PC-3 (cell line): ENCODE measurements at regions not wholly inside any gene's neighbourhood (a gene's known extent, or its start where the extent isn't known, plus 50 kb on each side); places are given as distances from the start of the nearest gene placed in this dataset.

Source experiments
- ATAC-seq: fragments of 200-7000 bp; cut with Tn5 transposase; 2 replicates; pipeline ENCODE4 v1.9.1; 2020; ENCODE audit warnings: mild to moderate bottlenecking, moderate library complexity
- BruUV-seq: library from RNA; stranded (reverse); fragments of 400-500 nt; replicated peaks from 2 replicates; lab custom pipeline; 2021; lab: Mats Ljungman, UMichigan
- CTCF ChIA-PET: fragments of 300-600 bp; sonication (Branson Sonifier 250); formaldehyde crosslinking; loops from one replicate; lab custom pipeline; 2022; ENCODE audit warnings: antibody characterized with exemption; lab: Charles Lee
- POLR2A ChIA-PET: fragments of 300-600 bp; sonication (Branson Sonifier 250); formaldehyde crosslinking; loops from one replicate; lab custom pipeline; 2022; ENCODE audit warnings: antibody characterized with exemption; ENCODE audit not compliant: unreplicated experiment; lab: Charles Lee
- DNase-seq: peaks from one replicate; pipeline ENCODE4 v3.0.0-alpha.2; 2015
- H2AFZ ChIP-seq: fragments of 300-600 bp; sonication (generic); 2 replicates; pipeline ENCODE4 v1.6.0; 2016; ENCODE audit warnings: antibody characterized with exemption, low read length
- H3F3A ChIP-seq: fragments of 300-600 bp; sonication (generic); one replicate; pipeline ENCODE4 v1.6.0; 2017; ENCODE audit warnings: antibody characterized with exemption, low read length, control low read depth, mild to moderate bottlenecking; ENCODE audit not compliant: unreplicated experiment
- H3K27ac ChIP-seq: fragments of 300-600 bp; sonication (generic); 2 replicates; pipeline ENCODE4 v1.5.1; 2016; ENCODE audit warnings: mild to moderate bottlenecking, low read length
- H3K27me3 ChIP-seq: fragments of 300-600 bp; sonication (generic); 2 replicates; pipeline ENCODE4 v1.6.1; 2016; ENCODE audit warnings: low read length, mixed read lengths
- H3K36me3 ChIP-seq: fragments of 300-600 bp; sonication (generic); 2 replicates; pipeline ENCODE4 v1.6.1; 2016; ENCODE audit warnings: low read depth, mixed run types, low read length, mixed read lengths
- H3K4me1 ChIP-seq: fragments of 300-600 bp; sonication (generic); 2 replicates; pipeline ENCODE4 v1.5.1; 2016; ENCODE audit warnings: low read length; ENCODE audit not compliant: insufficient read depth
- H3K4me2 ChIP-seq: fragments of 300-600 bp; sonication (generic); 2 replicates; pipeline ENCODE4 v1.6.0; 2016; ENCODE audit warnings: low read length
- H3K4me3 ChIP-seq: fragments of 300-600 bp; sonication (generic); 2 replicates; pipeline ENCODE4 v1.5.1; 2016; ENCODE audit warnings: mild to moderate bottlenecking, low read length, mixed read lengths
- H3K79me2 ChIP-seq: fragments of 300-600 bp; sonication (generic); 2 replicates; pipeline ENCODE4 v1.6.1; 2017; ENCODE audit warnings: low read length, mixed read lengths
- H3K9ac ChIP-seq: fragments of 300-600 bp; sonication (generic); 2 replicates; pipeline ENCODE4 v1.6.0; 2016; ENCODE audit warnings: mild to moderate bottlenecking, low read length
- H3K9me2 ChIP-seq: fragments of 300-600 bp; sonication (generic); replicated peaks from 2 replicates; pipeline ENCODE4 v1.6.1; 2016; ENCODE audit warnings: mixed run types, low read length, mixed read lengths
- H3K9me3 ChIP-seq: fragments of 300-600 bp; sonication (generic); 2 replicates; pipeline ENCODE4 v1.6.1; 2016; ENCODE audit warnings: low read length, mixed read lengths
- H4K20me1 ChIP-seq: fragments of 300-600 bp; sonication (generic); 2 replicates; pipeline ENCODE4 v1.6.1; 2016; ENCODE audit warnings: low read length, mixed read lengths
- EZH2 ChIP-seq: fragments of 300-600 bp; sonication (generic); IDR thresholded peaks from one replicate; pipeline ENCODE4 v1.6.1; 2017; ENCODE audit warnings: antibody characterized with exemption, mild to moderate bottlenecking, low read length; ENCODE audit not compliant: unreplicated experiment
- EZH2phosphoT487 ChIP-seq: fragments of 300-600 bp; sonication (generic); IDR thresholded peaks from 2 replicates; pipeline ENCODE4 v1.6.1; 2018; ENCODE audit warnings: mild to moderate bottlenecking, antibody characterized with exemption, low read length, borderline replicate concordance
- intact Hi-C: fragments of 100-400 bp; cut with micrococcal nuclease; formaldehyde crosslinking; loops from 2 replicates; pipeline ENCODE4 v1.9.0; 2023
- TF ChIP-seq, protein P1 (sequence below): fragments of 300-600 bp; sonication (generic); conservative IDR thresholded peaks from 2 replicates; pipeline ENCODE4 v1.5.1; 2017; ENCODE audit warnings: antibody characterized with exemption, low read depth, mild to moderate bottlenecking, low read length

DNA sequence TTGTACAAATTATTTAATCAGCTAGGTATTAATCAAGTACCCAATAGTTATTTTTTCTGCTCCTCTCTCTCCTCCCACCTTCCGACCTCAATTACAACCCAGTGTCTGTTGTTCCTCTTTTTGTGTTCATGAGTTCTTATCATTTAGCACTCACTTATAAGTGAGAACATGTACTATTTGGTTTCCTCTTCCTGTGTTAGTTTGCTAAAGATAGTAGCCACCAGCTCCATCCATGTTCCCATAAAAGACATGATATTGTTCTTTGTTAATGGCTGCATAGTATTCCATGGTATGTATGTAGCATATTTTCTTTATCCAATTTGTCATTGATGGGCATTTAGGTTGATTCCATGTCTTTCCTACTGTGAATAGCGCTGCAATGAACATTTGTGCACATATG lies 652.8 kb upstream of the CITED2 start:
- no peak overlapping the region for H3K4me3 ChIP-seq
- ChIA-PET POLR2A (no interaction called here), CTCF (no interaction called here)
- H3K9me3 ChIP-seq = no peaks in the 10 kb centered on the region
- intact Hi-C loops = no loop called here
- DNase-seq (no peak), ATAC-seq (no peak)
- TF ChIP-seq, protein P1, sequence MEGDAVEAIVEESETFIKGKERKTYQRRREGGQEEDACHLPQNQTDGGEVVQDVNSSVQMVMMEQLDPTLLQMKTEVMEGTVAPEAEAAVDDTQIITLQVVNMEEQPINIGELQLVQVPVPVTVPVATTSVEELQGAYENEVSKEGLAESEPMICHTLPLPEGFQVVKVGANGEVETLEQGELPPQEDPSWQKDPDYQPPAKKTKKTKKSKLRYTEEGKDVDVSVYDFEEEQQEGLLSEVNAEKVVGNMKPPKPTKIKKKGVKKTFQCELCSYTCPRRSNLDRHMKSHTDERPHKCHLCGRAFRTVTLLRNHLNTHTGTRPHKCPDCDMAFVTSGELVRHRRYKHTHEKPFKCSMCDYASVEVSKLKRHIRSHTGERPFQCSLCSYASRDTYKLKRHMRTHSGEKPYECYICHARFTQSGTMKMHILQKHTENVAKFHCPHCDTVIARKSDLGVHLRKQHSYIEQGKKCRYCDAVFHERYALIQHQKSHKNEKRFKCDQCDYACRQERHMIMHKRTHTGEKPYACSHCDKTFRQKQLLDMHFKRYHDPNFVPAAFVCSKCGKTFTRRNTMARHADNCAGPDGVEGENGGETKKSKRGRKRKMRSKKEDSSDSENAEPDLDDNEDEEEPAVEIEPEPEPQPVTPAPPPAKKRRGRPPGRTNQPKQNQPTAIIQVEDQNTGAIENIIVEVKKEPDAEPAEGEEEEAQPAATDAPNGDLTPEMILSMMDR = no peak
- TF ChIP-seq EZH2 = no peak
- no peak for TF ChIP-seq EZH2phosphoT487
- H3K79me2 ChIP-seq = no peaks in the 10 kb centered on the region
- H3K4me1 ChIP-seq = no peaks in the 10 kb centered on the region
- no peaks in the 10 kb centered on the region for H3F3A ChIP-seq
- H3K4me2 ChIP-seq = no peak overlapping the region
- H3K9ac ChIP-seq = no peak overlapping the region
- BruUV-seq = no TSS peak
- H3K27me3 ChIP-seq = no peaks in the 10 kb centered on the region
- H2AFZ ChIP-seq = no peak overlapping the region
- H4K20me1 ChIP-seq = no peaks in the 10 kb centered on the region
- H3K36me3 ChIP-seq = no peaks in the 10 kb centered on the region
- no peaks in the 10 kb centered on the region for H3K9me2 ChIP-seq
- H3K27ac ChIP-seq = no peak overlapping the region

DNA sequence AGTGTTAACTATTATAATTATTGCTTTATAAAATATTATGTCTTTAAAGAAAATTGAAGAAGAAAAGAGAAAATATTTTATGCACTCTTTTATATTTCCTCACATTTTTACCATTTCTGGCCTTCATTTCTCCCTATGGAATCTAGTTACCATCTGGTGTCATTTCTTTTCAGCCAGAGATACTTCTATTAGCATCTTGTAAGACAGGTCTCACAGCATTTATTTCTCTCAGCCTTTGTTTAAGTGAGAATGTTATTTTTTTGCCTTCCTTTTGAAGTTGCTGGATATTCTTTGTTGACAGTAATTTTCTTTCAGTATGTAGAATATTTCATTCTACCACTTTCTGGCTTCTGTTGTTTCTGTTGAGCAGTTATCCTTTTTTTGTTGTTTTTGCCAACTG lies 652.1 kb upstream of the CITED2 start:
- Histone ChIP-seq H3K9me3 (no peaks in the 10 kb centered on the region), H3K4me2 (no peak overlapping the region), H3K79me2 (no peaks in the 10 kb centered on the region), H4K20me1 (no peaks in the 10 kb centered on the region), H3K27ac (no peak overlapping the region), H3K4me1 (no peaks in the 10 kb centered on the region), H3K9ac (no peak overlapping the region), H3K9me2 (no peaks in the 10 kb centered on the region), H3K4me3 (no peak overlapping the region), H3F3A (no peaks in the 10 kb centered on the region), H2AFZ (no peak overlapping the region), H3K36me3 (no peaks in the 10 kb centered on the region), H3K27me3 (no peaks in the 10 kb centered on the region)
- BruUV-seq = no TSS peak
- intact Hi-C loops = no loop called here
- CTCF ChIA-PET = no interaction called here
- POLR2A ChIA-PET = no interaction called here
- TF ChIP-seq, protein P1 = no peak
- TF ChIP-seq EZH2 = no peak
- no peak for TF ChIP-seq EZH2phosphoT487
- ATAC-seq (no peak), DNase-seq (no peak)

DNA sequence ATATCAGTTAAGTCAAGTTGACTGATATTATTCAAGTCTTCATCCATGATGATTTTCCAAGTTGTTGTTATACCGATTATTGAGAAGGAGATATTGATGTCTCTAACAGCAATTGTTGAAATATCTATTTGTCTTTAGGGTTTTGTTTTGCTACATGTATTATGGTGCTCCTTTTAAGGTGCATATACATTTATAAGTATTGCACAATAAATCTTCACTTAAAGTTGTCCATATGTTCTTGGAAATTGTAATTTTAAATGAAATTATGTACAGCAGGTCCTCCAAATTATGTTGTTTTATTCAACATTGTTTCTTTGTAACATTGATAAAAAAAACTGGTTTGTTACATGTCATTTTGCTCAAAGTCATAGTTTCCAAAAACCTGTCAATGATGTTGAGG lies 650.7 kb upstream of the CITED2 start:
- H3K9ac ChIP-seq = no peak overlapping the region
- no peaks in the 10 kb centered on the region for H3K36me3 ChIP-seq
- H3K4me1 ChIP-seq = no peaks in the 10 kb centered on the region
- no peak overlapping the region for H3K27ac ChIP-seq
- no peaks in the 10 kb centered on the region for H3K27me3 ChIP-seq
- H3K4me2 ChIP-seq = no peak overlapping the region
- no peak overlapping the region for H3K4me3 ChIP-seq
- H3K79me2 ChIP-seq = no peaks in the 10 kb centered on the region
- TF ChIP-seq, protein P1 = no peak
- TF ChIP-seq EZH2 (no peak), EZH2phosphoT487 (no peak)
- intact Hi-C loops = no loop called here
- ATAC-seq (no peak), DNase-seq (no peak)
- H2AFZ ChIP-seq = no peak overlapping the region
- no peaks in the 10 kb centered on the region for H3K9me2 ChIP-seq
- H3K9me3 ChIP-seq = no peaks in the 10 kb centered on the region
- CTCF ChIA-PET = no interaction called here
- H3F3A ChIP-seq = no peaks in the 10 kb centered on the region
- no TSS peak for BruUV-seq
- no peaks in the 10 kb centered on the region for H4K20me1 ChIP-seq
- POLR2A ChIA-PET = no interaction called here
